Inferior parietal cortex (tissue), 1 donor: ENCODE measurements at regions not wholly inside any gene's neighbourhood (a gene's known extent, or its start where the extent isn't known, plus 50 kb on each side); places are given as distances from the start of the nearest gene placed in this dataset.

ENCODE experiments used
- DNase-seq: peaks from one replicate; pipeline ENCODE4 v3.0.0-alpha.2; 2016; ENCODE audit errors: extremely low spot score

DNA sequence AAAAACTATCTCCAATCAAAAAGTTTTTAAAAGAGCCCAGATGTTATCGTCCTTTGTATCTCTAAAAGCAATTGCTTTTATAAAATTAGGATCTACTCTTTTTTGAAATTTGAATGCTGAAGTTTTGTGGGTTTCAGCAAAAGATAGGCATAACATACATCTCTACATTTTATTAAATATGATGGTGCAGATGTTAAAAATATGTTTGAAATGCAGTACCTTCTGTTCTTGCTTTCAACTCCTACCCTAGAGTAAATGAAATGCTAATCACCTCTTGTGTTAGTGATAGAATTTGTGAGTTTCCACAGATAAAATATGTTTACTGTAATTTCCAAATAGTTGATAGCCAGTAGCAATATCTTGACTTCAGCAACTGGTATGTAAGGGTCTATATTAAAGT is 95.7 kb upstream of the VPREB1 start:
- DNase-seq, result no peak

DNA sequence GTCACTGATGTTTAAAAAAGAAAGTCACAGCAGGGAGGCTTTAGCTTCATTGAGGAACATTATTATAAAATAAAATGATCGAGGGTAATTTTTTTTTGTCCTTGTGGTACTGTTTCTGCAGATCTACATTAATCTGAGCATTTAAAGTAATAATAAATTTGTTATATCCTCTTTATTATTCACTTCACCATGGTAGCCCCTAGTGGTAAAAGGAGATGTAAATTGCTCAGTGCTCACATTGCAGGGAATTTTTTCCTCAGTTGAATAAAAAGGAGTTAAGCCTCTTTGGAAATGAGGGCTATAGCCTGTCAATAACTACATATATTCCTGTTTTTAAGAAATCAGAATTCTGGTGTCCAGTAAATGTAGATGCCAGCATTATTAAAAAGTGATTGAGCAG is 99.7 kb upstream of the VPREB1 start:
- DNase-seq, result no peak

DNA sequence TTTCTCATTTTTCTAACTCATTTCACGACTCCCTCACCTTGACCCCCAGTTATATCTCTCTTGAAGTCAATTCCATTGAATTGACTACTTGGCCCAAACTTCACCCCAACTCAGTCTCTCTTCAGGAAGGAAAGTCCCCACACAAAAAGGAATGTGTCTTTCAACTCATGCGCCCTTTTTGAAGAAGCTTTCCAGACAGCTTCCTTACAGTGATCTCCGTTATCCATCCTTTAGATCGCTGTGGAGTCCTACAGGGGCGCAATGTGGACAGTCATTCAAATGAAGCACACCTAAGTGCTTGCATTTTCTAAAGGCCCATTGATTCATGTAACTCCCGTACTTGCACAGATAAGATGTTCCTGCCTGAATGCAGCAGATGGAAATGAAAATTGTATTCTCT is 101.1 kb upstream of the VPREB1 start:
- no peak for DNase-seq

DNA sequence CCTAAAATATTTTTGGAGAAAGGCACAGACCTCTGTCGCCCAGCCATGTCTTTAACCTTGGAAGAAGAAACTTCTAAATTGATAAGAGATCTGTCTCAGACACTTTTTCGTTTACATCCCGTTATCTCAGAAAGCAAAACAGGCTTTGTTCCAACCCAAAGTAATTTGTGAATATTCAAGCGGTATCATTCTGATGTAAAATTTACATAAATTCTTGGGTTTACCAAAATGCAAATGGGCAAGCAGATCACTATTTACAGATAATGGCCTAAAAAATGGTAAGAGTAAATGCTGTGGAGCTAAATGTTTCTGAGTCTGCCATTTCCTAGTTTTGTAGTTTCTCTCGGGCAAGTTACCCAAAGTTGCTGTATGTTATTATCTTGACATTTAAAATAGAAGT is 101.9 kb upstream of the VPREB1 start:
- DNase-seq, result no peak

DNA sequence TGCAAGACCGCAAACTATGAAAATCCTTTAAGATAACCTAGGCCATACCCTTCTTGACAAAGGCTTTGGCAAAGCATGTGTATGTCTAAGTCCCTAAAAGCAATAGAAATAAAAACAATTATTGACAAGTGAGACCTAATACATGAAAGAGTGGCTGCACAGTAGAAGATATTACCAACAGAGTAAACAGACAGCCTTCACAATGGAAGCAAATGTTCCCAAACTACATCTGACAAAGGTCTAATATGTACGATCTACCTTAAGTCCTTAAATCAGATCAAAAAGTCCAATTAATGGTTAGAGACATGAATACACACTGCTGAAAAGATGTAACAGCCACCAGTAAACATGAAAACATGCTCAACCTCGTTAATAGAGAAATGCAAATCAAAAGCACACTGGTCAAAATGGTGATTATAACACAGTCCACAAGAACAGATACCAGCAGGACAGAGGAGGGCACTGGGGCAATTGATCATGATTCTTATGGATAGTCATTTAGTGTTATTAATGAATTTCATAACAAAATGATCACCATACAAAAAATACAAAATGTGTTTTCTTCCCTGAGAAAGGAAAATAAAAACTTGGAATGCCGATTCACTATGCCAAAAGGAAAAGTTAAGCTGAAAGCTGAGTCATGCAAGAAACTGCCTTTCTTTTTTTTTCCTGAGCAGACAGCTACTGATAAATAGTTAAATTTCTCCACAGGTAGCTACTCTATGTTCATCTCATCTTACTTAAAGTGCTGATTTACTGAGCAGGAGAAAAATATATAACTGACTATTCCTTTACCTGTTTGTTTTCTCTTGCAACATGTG is 102.6 kb upstream of the VPREB1 start:
- DNase-seq, result no peak

DNA sequence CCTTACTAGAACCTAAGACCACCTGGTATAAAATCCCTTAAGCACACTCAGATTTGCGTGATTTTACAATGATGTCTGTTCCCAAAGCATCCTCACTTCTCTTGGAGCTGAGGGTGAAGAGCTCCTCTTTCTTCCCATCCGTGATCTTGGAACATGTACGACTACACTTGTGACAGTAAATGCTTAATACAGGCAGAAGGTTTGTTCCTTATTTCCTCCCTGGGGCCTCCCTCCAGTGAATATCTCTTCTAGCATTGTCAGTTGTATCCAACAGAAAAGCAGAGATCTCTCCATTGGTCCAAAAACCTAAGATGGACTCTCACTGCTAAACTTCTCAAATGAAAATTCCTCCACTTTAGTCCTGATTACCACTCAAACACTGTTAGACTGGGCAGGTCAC is 103.6 kb upstream of the VPREB1 start:
- DNase-seq, result no peak

DNA sequence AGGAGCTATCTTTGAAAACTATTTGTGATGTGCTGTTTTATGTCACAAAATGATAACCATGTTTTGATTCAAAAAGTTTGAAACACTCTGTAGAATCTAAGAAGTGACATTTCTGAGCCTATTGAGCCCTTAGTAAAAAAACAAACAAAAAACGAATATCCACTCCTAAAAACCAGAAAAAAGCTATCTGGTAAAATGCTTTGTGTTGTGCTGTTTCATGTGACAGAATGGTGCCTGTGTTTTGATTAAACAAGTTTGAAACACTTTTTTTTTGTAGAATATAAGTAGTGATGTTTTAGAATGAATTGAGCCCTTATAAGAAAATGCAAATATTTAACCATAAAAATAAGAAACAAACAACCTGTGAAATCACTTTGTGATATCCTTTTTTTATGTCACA is 105.2 kb upstream of the VPREB1 start:
- no peak for DNase-seq

DNA sequence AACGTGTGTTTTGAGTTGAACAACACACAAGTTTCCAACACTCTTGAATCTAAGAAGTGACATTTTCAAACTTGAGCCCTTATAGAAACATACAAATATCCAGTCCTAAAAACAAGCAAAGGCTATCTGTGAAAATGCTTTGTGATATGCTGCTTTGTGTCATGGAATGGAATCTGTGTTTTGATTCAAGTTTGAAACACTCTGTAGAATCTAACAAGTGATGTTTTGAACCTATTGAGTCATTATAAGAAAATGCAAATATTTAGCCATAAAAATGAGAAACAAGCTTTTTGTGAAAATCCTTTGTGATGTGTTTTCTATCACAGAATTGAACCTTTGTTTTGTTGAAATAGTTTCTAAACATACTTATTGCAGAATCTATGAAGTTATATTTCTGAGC is 105.7 kb upstream of the VPREB1 start:
- DNase-seq, result no peak

DNA sequence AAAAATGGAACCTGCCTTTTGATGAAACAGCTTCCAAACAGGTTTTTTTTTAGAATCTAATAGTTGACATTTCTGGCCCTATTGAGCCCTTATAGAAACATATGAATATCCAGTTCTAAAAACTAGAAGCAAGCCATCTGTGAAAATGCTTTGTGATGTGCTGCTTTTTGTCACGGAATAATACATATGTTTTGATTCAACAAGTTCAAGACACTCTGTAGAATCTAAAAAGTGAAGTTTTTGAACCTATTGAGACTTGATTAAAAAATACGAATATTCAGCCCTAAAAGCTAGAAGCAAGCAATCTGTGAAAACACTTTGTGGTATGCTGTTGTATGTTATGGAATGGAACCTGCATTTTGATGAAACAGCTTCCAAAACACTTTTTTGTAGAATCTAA is 106.7 kb upstream of the VPREB1 start:
- DNase-seq, result no peak

DNA sequence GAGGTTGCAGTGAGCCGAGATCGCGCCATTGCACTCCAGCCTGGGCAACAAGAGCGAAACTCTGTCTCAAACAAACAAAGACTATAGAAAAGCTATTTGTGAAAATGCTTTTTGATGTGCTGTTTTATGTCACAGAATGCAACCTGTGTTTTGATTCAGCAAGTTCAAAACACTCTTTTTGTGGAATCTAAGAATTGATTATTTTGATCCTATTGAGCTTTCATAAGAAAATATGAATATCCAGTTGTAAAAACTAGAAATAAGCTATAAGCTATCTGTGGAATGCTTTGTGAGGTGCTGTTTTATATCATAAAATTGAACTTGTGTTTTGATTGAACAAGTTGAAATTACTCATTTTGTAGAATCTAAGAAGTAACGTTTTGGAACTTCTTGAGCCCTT is 110.7 kb upstream of the VPREB1 start:
- DNase-seq, result no peak

DNA sequence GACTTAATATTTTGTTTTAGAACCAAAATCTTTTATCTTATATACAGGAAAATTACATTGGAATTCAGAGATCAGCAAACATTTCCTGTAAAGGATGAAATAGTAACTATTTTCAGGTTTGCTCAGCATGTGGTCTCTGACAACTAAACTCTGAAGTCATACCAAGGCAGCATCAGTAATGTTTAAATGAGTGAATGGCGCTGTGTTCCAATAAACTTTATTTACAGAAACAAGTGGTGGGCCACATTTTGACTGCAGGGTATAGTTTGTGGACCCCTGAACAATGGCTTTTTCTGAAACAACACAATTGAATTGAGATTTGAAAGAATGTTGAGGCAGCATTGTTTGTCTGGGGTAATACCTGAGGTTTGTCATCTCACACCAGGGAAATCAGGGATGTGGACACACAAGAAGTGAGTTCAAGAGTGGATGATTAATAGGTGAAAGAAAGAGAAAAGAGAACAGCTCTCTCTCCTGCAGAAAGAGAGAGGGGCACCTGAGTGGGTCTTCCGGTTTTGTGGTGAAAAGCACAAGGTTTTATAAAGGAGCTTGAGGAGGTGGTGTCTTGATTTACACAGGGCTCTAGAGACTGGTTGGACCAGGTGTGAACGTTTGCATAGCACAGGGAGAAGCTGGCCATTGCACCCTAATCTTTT is 113.5 kb upstream of the VPREB1 start:
- no peak for DNase-seq

DNA sequence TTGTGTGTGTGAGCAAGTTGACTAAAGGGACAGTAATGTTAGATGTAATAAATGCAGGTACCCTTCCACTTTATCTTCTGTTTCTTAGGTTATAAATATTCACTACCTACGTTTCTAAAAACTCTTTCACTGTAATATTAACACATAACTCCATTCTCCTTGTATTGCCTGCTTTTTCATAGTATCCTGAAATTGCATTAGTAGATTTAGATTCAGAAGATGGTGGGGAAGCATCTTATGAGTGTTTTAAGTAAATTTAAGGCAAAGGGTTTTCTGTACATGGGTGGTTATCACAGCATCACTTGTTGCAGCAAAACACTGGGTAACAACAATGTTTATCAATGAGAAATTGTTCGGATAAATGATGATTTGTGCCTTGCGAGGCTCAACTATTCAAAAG is 115.2 kb upstream of the VPREB1 start:
- no peak for DNase-seq

DNA sequence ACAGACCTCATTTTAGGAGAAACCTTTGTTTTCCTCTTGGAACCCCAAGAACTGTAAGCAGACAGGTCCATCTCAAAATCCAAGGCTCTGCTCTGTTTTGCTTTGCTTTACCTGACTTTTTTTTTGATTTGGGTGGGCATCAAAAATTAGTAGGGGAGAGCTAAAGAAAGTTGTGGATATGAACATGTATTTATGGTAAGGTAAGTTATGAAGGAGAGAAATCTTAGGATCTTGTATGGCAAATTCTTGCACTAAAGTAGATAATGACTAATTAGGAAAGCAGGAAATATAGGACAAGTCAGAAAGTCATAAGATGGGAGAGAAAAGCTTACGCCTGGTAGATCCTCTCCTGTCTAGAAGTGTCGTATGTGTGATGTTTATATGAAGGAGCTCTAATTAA is 116.1 kb upstream of the VPREB1 start:
- DNase-seq, result no peak

DNA sequence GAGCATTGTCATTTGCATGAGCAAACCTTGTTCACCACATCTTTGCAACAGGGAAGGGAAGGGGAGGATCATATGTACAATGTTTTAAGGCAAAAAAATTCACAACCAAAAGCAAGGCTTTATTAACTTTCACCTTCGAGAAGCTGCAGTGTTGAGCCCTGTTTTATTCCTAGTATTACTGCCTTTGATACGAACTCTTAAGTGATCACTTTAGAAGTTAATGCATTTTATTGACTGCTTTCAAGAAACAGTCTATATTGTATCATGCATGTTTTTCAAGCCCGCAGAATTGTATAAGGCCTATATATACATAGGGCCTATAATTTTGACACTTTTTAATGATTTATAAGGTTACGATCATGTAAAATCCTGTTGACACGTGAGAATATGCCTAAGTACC is 117.5 kb upstream of the VPREB1 start:
- DNase-seq, result no peak

DNA sequence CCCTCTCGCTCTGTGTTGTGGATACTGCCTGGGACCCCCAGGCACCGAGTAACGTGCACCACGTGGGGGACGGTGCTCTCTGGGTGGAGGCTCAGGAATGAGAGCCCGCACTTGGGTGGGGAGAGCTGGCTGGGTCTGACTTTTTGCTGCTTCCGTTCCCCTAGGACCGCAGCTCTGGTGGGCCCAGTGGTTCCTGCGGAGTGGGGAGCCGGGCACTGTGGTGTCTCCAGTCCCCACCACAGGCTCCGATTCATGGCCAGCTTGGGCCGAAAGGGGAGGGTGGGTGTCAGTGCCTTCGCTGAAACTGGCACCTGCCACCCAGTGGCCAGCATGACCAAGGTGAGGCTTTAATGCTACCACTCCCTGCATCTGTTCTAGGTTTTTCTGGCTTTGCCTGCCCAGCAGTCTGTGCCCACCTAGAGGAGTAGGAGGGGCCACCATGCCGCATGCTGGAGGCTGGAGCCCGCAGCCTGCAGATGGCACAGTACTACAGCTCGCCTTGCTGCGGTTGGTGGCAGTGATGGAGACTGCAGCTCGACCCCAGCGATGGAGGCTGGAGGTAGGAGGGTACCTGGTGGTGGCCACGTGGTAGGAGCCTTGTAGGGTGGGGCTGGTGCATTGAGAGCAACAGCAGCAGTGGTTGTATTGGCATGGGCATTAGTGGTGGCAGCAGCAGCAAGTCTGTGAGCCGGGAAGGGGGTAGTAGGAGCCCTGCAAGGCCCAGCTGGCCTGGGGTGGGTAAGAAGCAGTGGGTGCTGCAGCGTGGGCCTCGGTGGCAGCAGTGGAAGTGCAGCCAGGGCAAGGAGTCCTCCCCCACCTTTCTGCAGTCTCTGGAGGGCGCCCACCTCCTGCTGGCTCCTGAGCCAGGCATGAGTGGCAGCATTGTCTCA is 118.8 kb upstream of the VPREB1 start:
- DNase-seq, result no peak

DNA sequence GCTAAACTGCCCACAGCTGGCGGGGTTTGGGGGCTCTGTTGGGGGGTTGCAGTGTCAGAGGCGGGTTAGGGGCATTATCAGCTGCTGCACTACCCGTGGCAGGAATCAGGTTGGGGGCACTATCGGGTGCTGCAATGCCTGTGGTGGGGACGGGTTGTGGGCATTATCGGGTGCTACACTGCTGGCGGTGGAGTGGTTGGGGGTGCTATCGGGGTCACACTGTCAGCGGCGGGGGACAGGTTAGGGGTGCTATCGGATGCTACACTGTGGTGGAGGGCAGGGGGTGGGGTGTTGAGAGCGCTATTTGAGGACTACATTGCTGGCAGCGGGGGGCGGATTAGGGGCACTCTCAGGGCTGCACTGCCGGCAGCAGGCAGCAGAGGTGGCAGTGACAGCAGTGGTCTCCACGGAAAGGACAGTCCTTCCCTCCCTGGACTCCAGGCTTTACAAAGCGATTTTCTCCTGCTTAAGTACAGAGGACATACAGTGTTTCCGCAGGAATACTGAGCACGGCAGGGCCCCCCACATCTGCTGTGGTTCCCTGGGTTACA is 119.5 kb upstream of the VPREB1 start:
- no peak for DNase-seq

DNA sequence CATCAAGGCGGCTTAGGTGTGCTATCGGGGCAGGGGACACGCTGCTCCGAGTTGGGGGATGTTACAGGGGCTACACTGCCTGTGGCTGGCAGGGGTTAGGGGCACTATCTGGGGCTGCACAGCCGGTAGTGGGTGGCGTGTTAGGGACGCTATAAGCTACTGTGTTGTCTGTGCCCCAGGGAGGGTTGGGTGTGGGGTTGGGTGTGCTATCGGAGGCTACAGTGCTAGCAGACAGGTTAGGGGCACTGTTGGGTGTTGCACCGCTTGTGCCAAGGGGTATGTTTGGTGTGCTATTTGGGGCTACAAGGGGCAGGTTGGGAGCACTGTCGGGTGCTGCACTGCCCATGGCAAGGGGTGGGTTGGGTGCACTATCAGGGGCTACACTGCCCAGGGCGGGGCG is 120.2 kb upstream of the VPREB1 start:
- no peak for DNase-seq

DNA sequence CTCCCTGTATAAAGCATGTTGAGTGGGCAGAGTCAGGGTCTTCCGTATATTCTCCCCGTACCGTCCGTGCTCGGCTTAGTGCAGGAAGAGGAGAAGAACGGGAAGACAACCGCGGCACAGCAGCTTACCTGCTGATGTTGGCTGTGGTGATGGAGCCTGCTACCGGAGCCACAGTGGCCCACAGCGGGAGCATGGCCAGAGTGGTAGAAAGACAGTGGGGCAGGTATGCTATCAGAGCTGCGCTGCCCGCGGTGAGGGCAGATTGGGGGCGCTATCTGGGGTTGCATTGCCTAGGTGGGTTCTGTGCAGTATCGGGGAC is 120.7 kb upstream of the VPREB1 start:
- DNase-seq, result no peak

DNA sequence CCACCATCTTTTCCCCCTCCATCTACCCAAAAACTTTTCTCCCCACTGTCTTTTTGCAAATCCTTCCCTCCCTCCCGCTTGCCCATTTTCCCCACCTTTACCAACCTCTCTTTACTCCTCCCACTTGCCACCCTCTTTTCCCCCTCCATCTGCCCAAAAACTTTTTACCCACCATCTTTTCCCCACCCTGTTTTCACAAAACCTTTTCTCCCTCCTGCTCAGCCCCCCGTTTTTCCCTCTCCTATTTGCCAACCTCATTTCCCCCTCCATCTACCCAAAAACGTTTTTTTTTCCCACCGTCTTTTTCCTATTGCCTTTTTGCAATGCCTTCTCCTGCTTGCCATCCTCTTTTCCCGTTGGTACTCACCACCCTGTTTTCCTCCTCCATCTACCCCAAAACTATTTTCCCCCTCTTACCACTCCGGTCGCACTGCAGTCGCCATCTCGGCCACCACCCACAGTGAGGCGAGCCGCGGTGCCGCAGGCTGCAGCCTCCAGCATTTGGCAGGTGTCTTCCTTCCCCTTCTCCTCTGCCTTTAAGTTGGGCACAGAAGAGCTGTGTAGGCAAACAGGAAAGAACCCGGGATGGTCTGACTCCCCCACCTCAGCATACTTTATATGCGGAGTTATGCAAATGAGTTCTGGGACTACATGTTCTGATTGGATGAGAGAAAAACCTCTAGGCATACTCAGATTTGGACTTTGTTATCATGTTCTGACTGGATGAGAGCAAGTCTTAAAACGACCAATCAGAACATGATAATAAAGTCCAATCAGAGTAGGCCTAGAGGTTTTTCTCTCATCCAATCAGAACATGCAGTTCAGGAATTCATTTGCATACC is 121.2 kb upstream of the VPREB1 start:
- DNase-seq, result no peak

DNA sequence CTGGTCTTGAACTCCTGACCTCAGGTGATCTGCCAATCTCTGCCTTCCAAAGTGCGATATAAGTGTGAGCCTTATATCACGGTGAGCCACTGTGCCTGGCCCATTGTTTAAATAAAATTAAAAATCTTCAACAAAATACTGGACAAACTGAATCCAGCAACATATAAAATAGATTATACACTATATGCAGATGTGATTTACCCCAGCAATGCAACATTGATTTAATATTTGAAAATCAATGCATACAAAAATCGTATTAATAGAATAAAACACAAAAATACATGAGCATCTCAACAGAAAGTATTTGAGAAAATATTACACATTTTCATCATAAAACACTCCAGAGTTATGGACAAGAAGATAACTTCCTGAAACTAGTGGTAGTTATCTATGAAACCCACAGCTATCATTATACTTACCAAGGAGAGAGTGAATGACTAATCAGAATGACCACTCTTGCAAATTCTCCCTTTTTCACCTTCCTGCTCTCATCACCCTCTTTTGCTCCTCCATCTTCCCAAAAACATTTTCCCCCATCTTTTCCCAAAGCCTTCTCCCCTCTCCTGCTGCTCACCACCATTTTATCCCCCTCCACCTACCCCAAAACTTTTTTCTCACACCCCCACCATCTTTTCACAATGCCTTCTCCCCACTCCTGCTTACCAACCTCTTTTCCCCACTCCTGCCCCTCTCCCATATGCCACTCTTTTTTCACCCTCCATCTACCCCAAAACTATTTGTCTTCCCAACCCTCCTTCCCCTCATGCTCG is 122.1 kb upstream of the VPREB1 start:
- DNase-seq, result no peak

DNA sequence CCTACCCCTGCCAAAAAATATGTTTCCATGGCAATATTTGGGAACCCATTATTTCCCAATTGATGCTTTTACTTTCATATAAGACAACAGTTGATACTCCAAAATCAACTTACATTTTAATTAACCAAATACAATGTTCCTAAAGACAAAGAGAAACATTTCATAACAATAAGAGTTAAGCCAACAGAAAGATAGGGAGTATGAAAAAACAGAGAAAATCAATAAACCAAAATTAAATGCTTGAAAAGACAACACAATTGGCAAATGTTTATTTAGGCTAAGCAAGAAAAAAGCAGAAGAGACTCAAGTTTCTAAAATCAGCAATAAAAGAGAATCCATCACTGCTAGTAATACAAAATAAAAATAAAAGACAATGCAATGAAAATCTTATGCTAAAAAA is 123.1 kb upstream of the VPREB1 start:
- no peak for DNase-seq
